8988T (cell line): ENCODE measurements at regions not wholly inside any gene's neighbourhood (a gene's known extent, or its start where the extent isn't known, plus 50 kb on each side); places are given as distances from the start of the nearest gene placed in this dataset.

ENCODE experiments used
- DNase-seq: peaks from one replicate; pipeline ENCODE4 v3.0.0; 2011

DNA sequence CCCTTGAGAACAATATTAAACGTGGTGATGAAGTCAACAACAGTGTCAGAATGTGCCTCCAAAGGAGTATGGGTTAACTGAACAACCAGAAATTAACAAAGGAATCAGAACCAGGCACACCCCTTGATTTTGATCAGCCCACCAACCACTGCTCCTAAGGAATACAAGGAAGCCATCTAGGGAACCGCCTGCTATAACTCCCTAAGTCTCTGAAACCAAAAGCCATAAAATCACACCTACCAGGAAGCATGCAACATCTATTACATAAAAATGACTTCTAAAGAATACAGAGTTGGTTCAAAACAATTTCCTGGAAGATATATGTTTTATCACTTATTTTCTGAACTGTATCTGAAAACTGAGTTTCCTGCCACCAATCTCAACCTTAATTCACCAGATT is 360.0 kb downstream of the EPHA4 start:
- no peak for DNase-seq

DNA sequence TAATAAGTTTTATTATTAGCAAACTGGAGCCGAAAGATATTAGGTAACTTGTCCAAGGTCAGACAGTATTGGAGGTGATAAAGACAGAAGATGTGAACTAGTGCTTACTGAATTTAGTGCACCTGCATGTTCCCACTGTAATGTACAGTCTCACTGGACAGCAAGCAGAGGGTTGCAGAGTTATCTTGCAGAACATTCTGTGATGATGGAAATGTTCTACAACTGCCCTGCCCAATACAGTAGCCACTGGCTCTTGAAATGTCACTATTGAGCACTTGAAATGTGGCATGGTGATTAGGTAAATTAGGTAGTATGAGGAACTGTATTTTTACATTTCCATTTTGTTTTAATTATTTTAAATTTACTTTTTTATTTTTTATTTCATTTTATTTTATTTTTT is 356.6 kb downstream of the EPHA4 start:
- DNase-seq: no peak

DNA sequence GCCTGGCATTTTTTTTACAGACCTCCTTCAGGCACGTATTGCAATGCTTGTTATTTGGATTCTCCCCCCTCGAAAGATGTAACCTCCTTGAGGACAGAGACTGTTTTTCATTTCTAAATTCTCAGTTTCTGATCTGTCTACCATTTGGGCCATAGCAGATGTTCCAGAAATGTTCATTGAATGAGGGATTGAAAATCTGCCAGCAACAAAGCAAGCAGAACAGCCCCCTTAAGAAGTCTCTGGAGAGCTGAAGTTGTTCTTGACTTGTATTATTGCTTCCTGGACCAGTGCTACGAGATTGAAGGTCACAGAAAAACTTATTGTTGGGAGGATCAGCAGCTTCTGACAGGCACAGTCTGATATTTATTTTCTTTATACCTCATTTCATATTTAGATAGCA is 355.5 kb downstream of the EPHA4 start:
- DNase-seq: no peak

DNA sequence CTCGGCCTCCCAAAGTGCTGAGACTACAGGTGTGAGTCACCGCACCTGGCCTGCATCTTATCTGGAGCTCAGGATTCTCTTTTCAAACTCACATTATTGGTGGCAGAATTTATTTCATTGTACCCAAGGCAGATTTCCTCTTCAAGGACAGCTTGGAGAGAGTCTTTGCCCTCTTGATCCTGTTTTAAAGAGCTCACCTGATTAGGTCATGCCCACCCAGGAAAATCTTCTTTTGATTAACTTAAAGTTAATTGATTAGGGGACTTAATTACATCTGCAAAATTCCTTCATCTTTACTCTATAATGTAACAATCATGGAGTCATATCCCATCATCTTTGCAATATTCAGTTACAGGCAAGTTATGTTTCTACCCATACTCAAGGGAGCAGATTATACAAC is 346.4 kb downstream of the EPHA4 start:
- DNase-seq: no peak

DNA sequence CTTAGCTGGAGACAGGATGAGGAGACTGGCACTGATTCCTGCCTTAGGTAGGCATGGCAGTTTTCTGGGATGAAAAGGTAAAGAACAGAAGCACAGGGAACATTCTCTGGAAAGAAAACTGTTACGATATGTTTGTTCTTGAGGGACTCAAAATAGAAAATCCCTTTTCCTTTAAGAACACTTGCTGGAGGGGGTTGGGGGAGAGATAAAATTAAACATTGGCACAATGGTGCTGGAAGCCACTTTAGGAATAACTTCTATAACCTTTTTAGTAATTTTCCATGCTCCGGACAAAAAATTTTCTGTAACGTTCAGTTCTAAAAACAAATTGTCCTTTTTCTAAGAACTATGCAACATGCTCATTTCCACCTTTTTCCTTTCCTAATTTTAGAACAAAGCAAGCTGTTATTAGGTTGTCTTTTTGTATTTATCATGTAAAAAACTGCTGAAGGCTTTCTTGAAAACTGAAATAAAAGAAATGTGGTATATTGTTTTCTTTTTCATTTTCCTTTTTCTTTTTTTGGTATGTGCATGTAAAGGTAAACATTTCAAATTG is 343.8 kb downstream of the EPHA4 start:
- DNase-seq: no peak

DNA sequence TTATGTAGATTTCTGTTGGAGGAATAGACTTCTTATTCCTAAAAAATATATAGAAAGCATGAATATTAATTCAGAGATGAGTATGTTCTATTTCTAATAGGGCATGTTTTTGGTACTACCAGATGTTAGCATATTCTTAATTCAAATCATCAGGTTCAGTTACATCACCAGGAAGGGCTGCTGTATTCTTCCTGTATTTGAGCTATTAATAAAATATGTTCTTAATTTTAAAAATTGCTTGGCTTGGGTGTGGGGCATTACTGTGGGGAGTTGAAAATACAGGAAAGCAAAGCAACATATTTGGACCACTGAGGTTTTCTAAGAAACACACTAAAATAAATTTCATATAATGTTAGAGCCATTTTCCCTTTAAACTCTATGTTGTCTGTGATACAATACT is 343.0 kb downstream of the EPHA4 start:
- DNase-seq: no peak

DNA sequence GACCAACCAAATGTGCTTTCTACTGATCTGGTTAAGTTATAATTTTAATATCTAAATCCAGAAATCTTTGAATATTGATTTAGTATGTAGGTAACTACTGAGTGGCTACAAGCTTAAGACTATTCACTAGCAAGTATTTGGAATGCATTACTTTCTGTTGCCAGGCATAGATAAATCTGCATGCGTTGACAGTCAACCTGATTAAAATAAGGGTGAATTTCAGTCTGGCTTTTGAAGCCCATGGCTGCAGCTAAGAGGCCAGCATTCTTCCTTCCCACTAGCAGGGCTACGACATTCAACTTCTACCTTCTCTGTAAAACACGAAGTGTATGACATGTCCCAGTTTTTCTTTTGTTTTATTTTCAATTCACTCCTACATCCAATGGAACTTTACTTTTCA is 340.6 kb downstream of the EPHA4 start:
- no peak for DNase-seq

DNA sequence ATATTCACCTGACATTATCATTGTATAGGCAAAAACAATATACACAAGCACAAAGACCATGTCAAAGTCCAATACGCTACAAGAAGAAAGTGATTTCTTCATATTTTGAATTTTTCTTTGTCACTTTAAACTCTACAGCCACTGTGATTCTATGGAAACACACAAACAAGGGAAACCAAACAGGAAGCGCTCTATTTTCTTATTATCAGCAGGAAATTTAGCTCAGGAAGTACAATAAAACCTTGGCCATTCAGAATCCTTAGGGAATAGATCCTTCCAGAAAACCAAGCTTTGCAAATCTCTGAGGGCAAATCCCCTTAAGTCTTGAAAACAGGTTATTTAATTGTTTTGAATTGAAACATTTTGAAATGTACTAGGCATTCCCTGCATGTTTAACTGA is 336.2 kb downstream of the EPHA4 start:
- DNase-seq: no peak

DNA sequence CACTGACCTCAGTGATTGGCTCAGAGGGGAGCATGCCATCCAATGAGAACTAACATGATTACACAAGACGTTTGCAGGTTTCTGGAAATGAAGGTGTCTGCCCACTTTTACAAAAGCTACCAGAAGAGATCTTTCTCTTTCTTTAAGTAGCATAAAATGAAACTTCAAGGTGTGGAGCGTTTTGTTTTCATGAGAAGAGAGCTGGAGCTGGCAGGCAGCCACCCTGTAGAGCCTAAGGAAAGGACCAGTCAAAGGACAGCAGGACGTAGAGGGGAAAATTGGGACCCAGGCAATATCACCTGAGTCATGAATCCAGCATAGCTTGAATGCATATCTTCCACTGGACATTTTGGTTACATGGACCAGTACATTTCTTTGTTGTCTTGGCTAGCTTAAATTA is 331.0 kb downstream of the EPHA4 start:
- DNase-seq: no peak

DNA sequence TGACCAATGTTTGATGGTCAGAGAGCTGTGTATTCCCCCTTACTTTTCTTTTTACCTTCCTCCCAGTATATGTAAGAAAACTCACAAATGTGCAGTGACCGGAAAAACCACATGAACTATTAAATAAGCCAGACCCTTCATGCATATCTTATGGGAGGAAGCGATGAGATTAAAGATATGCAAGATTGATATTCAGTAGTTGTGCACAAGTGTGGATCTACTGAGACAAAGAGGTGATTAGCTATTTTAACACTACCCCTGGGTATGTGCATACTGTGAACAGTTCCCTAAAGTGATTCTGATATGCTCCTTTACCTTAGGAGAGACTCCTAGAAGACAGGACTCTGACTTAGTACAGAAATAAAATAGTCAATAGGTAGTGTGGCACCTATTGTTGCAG is 328.3 kb downstream of the EPHA4 start:
- DNase-seq: no peak

DNA sequence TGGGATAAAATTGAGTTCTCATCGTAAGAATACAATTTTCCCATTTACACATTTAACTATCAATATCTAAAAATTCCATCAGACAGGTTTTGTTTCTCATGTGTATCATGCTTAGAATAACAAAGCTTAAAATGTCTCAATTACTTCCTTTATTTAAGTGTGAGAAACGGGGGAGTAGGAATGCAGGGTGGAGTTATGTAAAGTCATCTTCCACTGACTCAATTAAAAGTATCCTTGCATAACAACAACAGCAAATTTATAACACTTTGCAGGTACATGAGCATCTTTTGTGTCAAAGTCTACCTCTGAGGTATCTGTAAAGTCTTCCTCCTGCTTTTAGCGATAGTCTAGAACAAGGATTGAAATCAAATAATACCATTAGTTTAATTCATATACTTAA is 327.1 kb downstream of the EPHA4 start:
- DNase-seq: no peak

DNA sequence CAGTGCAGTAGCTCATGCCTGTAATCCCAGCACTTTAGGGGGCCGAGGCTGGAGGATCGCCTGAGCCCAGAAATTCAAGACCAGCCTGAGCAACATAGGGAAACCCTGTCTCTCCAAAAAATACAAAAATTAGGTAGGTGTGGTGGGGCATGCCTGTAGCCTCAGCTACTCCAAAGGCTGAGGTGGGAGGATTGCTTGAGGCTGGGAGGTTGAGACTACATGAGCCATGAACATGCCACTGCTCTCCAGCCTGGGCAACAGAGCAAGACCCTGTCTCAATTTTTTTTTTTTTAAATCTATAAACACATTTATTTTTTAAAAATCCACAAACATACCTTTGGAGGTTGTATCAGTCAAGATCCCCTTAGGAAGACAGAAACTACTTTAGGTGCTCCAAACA is 326.3 kb downstream of the EPHA4 start:
- DNase-seq: no peak

DNA sequence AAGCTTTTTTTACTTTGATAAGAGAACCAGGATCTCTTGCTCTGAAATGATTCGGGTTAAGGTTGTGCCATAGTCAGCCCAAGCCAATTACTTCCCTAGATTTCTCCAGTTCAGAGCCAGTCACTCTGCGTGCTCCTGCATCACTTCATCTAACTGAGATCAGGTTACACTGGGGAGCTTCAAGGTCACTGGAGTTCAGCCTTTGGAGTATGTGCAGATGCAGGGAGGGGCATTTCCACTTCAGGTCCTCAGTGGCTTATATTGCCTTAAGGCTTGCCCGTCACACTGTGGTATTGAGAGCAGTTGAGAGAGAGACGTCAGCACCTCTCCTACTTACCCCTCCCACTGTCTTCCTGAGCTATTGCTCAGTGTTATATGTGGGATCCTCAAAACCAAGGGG is 317.8 kb downstream of the EPHA4 start:
- no peak for DNase-seq

DNA sequence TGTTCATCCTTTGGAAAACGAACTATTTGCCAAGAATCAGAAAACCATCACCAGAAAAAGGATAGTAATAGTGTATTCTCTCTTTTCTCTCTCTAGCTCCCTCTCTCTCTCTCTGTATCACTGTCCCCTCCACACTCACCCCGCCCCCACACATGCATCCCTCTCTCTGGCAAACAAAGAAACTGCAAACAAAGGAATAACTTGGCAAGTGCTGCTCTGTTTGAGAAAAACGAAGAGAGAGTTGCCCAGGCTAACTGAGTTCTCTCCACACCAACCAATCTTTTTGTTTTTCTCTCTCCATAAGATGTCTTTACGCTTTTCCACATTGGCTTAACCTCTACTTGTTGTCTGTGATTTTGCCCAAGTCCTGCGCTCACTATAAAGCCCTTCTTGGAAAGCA is 316.2 kb downstream of the EPHA4 start:
- DNase-seq: no peak

DNA sequence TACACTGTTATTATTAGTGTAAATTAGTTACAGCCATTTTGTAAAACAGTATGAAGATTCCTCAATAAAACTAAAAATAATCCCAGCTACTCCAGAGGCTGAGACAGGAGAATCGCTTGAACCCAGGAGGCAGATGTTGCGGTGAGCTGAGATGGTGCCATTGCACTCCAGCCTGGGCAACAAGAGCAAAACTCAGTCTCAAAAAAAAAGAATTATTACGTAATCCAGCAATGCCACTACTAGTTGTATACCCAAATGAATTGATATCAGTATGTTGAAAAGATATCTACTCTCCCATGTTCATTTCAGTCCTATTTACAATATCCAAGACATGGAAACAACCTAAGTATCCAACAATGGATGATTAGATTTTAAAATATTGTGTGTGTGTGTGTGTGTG is 313.6 kb downstream of the EPHA4 start:
- DNase-seq: no peak

DNA sequence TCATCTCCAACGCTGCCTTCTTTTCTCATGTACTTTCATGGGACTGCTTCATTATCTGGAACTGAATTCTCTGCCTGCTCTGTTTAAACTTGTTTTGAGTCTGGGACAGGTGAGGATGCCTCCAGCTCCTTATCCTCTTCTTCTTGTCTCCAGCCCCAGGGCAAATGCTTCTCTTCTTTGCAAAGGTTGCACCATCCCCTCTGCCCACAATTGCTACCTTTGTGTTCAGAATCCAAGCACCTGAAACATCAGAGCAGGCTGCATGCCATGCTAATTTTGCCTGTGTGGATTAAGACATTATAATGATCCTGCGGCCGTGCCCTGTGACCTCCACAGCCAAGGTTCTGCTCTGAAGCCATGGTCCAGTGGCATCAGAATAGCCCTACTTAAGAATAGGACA is 309.5 kb downstream of the EPHA4 start:
- no peak for DNase-seq

DNA sequence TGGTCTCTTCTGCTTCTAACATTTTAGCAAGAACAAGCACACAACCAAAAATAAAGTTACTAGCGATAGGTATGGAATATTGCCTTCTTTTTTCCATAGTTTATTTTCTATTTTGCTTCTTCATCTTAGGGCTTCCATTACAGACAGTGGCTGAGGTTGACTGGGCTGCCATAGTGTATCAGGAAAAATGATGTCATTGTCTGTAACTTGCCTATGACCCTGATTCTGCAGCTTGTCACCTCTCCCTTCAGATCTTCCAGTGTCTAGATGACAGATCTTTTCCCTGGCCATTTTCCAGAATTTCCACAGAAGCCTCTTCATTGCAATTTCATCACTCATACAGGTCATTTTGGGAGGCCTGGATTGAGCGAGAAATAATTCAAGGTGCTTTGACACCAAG is 308.5 kb downstream of the EPHA4 start:
- DNase-seq: no peak

DNA sequence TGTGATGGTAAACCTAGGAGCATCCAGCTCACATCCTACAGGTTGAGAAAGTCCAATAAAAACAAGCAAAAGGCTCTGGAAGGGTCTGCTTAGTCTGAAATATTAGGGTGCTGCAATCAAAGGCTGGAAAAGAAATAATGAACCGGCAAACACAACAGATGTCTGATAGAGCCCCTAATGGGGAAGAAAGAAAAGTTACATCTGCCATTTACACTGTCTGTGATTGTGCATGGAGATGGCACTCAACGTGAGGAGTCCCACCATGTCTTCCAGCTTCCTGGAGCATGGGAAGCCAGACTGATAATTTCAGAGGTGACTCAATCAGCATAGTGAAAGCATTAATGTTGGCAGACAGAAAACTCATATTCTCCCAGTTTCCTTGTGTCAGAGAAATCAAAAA is 307.8 kb downstream of the EPHA4 start:
- no peak for DNase-seq

DNA sequence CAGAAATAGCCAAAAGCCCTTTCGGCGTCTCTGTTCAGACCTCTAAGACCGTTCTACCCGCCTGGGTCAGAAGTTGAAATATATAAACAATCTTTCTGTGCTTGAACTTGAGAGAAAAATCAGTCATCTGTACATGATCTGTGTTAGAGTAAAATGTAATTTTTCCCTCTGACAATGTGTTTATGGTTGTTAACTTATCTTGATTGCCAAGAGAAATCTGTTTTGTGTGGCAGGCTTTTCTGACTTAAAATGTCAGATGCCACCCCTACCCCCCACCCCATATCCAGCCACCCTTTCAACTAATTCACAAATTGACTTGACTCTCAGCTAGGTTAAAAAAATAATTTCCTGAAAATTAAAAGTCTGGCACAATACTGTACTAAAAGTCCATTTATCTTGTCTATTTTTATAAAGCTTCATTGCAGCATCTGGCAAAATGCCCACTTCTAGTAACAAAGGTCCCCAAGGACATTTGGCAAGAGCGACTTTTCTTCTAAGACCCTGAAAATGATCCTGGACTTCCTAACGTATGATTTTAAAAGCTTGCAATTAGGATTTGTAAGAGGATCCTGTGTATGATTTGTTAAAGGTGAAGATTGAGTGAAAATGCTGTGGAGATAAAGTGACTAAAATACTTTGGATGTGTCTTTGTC is 304.2 kb downstream of the EPHA4 start:
- DNase-seq: no peak

DNA sequence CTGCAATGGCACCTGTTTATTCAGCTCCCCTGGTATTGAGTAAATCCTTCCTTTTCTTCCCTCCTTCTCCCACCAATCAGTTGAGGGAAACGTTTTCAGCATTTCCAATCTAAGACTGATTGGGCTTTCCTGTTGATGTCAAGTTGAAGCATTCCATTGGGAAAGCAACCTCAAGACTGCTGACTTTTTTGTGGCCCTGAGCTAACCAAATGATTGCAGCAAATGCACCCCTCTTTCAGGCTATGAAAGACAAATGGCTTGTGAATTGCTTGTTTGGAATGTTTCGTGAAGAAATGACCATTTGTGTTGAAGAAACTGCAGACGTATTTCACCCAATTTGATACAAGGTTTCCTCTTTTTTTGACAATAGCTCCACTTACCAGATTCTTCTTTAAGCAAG is 303.5 kb downstream of the EPHA4 start:
- DNase-seq: no peak

DNA sequence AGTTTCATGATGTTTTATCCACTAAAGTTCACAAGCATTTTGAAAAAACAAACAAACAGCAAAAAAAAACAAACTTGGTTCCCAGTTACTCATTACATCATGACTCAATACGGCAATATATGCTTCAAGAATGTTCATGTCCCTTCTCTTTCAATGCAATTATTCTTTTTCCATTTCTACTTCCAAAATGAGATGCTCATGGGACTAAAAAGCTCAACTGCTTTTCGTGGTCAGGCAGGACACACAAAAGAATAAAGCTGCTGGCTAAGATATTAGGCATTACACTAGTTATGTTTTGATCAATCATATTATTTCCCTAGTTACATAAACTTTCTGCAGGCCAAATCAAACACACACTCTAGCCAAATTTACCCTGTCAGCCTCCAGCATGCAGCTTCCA is 301.3 kb downstream of the EPHA4 start:
- DNase-seq: no peak

DNA sequence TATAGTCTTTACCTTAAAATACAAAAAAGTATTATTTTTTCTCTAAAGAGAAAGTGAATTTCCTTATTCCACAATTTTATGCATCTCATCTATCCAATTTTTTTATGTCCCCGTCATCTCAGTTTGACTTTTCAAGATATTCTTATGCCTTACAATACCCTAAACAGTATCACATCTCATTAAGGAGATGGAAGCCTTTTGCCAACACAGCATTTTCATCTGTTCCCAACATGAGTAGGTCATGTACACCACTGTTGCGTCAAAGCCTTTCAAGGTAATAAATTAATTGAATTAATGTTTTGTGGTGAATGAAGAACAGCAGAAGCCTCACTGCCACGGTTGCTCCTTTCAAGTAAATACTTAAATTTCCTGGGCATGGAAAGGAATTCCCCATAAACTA is 299.4 kb downstream of the EPHA4 start:
- no peak for DNase-seq

DNA sequence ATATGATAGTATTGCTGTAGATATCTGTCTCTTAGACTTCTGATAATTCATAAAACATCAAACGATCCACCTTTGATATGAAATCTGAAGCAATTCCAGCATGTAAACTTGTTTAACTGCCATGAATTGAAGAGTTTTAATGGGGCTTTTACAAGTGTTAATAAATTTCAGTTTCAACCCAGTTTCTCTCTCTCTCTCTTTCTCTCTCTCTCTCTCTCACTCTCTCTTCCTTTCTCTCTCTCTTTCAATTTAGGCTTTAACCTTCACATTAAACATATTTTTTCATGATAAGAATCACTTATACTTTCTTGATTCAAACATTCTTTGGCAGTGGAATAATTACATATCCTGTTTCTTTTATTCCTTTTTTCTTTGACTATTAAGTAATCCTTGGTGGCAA is 296.1 kb downstream of the EPHA4 start:
- DNase-seq: no peak

DNA sequence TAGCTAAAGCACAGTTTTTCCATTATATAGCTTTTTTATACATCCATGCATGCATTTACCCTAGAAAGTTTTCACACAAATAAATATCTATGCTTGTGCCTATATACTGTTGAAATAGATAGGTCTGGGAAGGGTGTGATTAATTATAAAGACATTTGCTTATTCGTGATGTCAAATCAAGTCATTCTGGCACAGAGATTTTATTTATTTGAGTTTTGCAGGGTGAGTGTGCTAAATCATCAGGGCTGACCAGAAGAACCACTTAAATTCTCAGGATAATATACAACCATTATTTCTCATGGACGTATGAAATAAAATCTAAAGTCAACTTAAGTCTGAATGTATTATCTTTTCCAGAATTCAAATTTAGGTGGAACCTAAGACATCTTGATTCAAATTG is 295.5 kb downstream of the EPHA4 start:
- no peak for DNase-seq

DNA sequence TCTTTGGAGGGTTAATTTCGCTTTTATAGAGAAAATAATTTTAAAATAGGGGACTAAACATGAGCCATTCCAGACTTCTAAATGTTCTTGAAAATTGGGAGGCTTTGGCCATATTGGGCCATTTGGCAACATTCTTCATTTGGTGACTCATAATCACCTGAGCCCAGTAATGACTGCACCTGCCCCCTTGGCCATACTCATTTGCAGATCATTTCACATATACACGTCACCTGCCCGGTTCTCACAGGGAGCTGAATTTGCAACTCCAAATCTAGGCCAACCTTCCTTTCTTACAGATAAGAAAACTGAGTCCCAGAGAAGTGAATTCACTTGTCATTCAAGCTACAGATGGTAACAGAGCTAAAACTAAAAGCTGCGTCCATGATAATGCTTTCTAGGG is 289.7 kb downstream of the EPHA4 start:
- DNase-seq: no peak
